Smooth muscle cell (in vitro differentiated cells): ENCODE measurements at regions not wholly inside any gene's neighbourhood (a gene's known extent, or its start where the extent isn't known, plus 50 kb on each side); places are given as distances from the start of the nearest gene placed in this dataset.

Experiments used
- DNase-seq: peaks from one replicate; lab custom pipeline; 2025; ENCODE audit not compliant: unreplicated experiment; lab: John Stamatoyannopoulos, UW
- H2AFZ ChIP-seq: fragments of 200-600 bp; sonication (generic); 2 replicates; pipeline ENCODE4 v1.6.0; 2016; ENCODE audit warnings: antibody characterized with exemption, low read depth, mild to moderate bottlenecking
- H3F3A ChIP-seq: fragments of 200-600 bp; sonication (generic); 2 replicates; pipeline ENCODE4 v1.6.0; 2017; ENCODE audit warnings: antibody characterized with exemption, low read depth
- H3K27ac ChIP-seq: fragments of 200-600 bp; sonication (generic); 2 replicates; pipeline ENCODE4 v1.5.1; 2016; ENCODE audit warnings: low read depth, mild to moderate bottlenecking
- H3K27me3 ChIP-seq: fragments of 200-600 bp; sonication (generic); 2 replicates; pipeline ENCODE4 v1.6.1; 2016; ENCODE audit warnings: low read depth, mild to moderate bottlenecking
- H3K36me3 ChIP-seq: fragments of 200-600 bp; sonication (generic); 2 replicates; pipeline ENCODE4 v1.5.1; 2016; ENCODE audit warnings: low read depth
- H3K4me1 ChIP-seq: fragments of 200-600 bp; sonication (generic); 2 replicates; pipeline ENCODE4 v1.5.1; 2016; ENCODE audit warnings: low read depth
- H3K4me2 ChIP-seq: fragments of 200-600 bp; sonication (generic); 2 replicates; pipeline ENCODE4 v1.6.0; 2016; ENCODE audit warnings: mild to moderate bottlenecking
- H3K4me3 ChIP-seq: fragments of 200-600 bp; sonication (generic); 2 replicates; pipeline ENCODE4 v1.5.1; 2016; ENCODE audit warnings: mild to moderate bottlenecking
- H3K79me2 ChIP-seq: fragments of 200-600 bp; sonication (generic); 2 replicates; pipeline ENCODE4 v1.6.0; 2016; ENCODE audit warnings: low read depth, mild to moderate bottlenecking
- H3K9ac ChIP-seq: fragments of 200-600 bp; sonication (generic); 2 replicates; pipeline ENCODE4 v1.6.0; 2016; ENCODE audit warnings: low read depth
- H3K9me3 ChIP-seq: fragments of 200-600 bp; sonication (generic); replicated peaks from 2 replicates; pipeline ENCODE4 v1.5.1; 2016; ENCODE audit warnings: low read depth
- H4K20me1 ChIP-seq: fragments of 200-600 bp; sonication (generic); 2 replicates; pipeline ENCODE4 v1.6.0; 2016; ENCODE audit warnings: low read depth
- CTCF ChIP-seq: fragments of 200-600 bp; sonication (generic); IDR thresholded peaks from 2 replicates; pipeline ENCODE4 v1.5.1; 2017; ENCODE audit warnings: borderline replicate concordance, mild to moderate bottlenecking, antibody characterized with exemption; ENCODE audit not compliant: insufficient read depth, poor library complexity, severe bottlenecking
- WGBS: methylation state at CpG from one replicate; pipeline ENCODE4 v1.1.7; 2016; ENCODE audit warnings: low lambda C conversion rate; 5-methylcytosine and 5-hydroxymethylcytosine counted together

GRCh38 chr4:189773909-189774308, 166.8 kb upstream of the FRG1 start:
- Histone ChIP-seq H3F3A (no peaks in the 10 kb centered on the region), H3K27ac (no peak overlapping the region), H3K4me3 (no peak overlapping the region), H3K27me3 (no peaks in the 10 kb centered on the region), H3K4me1 (peaks cover under 1% of the 10 kb centered on the region), H3K9me3 (no peaks in the 10 kb centered on the region), H3K9ac (no peak overlapping the region), H3K36me3 (no peaks in the 10 kb centered on the region), H3K4me2 (peak overlapping the region; percentile 11), H2AFZ (no peak overlapping the region), H3K79me2 (no peaks in the 10 kb centered on the region), H4K20me1 (no peaks in the 10 kb centered on the region)
- WGBS: 38% methylated on average over 6 of the region's 6 CpGs
- DNase-seq: no peak
- TF ChIP-seq CTCF: no peak

- Histone ChIP-seq H3K4me2 (peak overlapping the region; percentile 13), H3K27me3 (no peaks in the 10 kb centered on the region), H3K9me3 (no peaks in the 10 kb centered on the region), H2AFZ (peak overlapping the region; percentile 29), H3K27ac (peak overlapping the region; percentile 67), H3K79me2 (no peaks in the 10 kb centered on the region), H3K36me3 (no peaks in the 10 kb centered on the region), H3F3A (no peaks in the 10 kb centered on the region), H3K9ac (no peak overlapping the region), H3K4me1 (peaks cover 8% of the 10 kb centered on the region), H3K4me3 (no peak overlapping the region), H4K20me1 (no peaks in the 10 kb centered on the region)
- no peak for TF ChIP-seq CTCF
- 69% methylated on average over 7 of the region's 7 CpGs for WGBS
- DNase-seq: no peak
Measured at GRCh38 chr4:189779281-189779980, 161.2 kb upstream of the FRG1 start.

GRCh38 chr4:189780391-189780790, 160.3 kb upstream of the FRG1 start:
- no peaks in the 10 kb centered on the region for H3K9me3 ChIP-seq
- 36% methylated on average over 5 of the region's 5 CpGs for WGBS
- H3K4me1 ChIP-seq: peaks cover 8% of the 10 kb centered on the region

More at GRCh38 chr4:189780391-189780790, 160.3 kb upstream of the FRG1 start:
- Histone ChIP-seq H4K20me1 (no peaks in the 10 kb centered on the region), H2AFZ (no peak overlapping the region), H3K27ac (peak overlapping the region; percentile 67), H3K9ac (no peak overlapping the region), H3F3A (no peaks in the 10 kb centered on the region), H3K4me3 (no peak overlapping the region), H3K36me3 (no peaks in the 10 kb centered on the region), H3K27me3 (no peaks in the 10 kb centered on the region), H3K4me2 (peak overlapping the region; percentile 13), H3K79me2 (no peaks in the 10 kb centered on the region)
- no peak for DNase-seq
- TF ChIP-seq CTCF: no peak
